Thoracic aorta (tissue), 2 donors: ENCODE measurements at regions not wholly inside any gene's neighbourhood (a gene's known extent, or its start where the extent isn't known, plus 50 kb on each side); places are given as distances from the start of the nearest gene placed in this dataset.

Source experiments
- ATAC-seq: fragments of 150-250 bp; one replicate; pipeline ENCODE4 v1.8.0; 2017; ENCODE audit warnings: low read depth; ENCODE audit not compliant: insufficient number of reproducible peaks, low FRiP score
- DNase-seq: peaks from one replicate; pipeline ENCODE4 v3.0.0-alpha.2; 2020; ENCODE audit warnings: low spot score
- H3K27ac ChIP-seq, 2 donors: fragments of 200-600 bp; sonication (generic); 1 replicate in 1 of 2; 2 replicates in 1 of 2; pipeline ENCODE4 v1.5.1; 2016; ENCODE audit warnings: mild to moderate bottlenecking in 2 of 2, moderate library complexity in 2 of 2
- H3K27me3 ChIP-seq: fragments of 200-600 bp; sonication (generic); replicated peaks from 2 replicates; pipeline ENCODE4 v1.6.0; 2016; ENCODE audit warnings: mild to moderate bottlenecking; ENCODE audit not compliant: insufficient read depth
- H3K36me3 ChIP-seq: fragments of 200-600 bp; sonication (generic); one replicate; pipeline ENCODE4 v1.5.1; 2016
- H3K4me1 ChIP-seq, 2 donors: fragments of 200-600 bp; sonication (generic); 1 replicate in 1 of 2; 2 replicates in 1 of 2; pipeline versions ENCODE4 v1.5.1 to v1.6.0; 2016; ENCODE audit warnings: low read depth in 2 of 2, mild to moderate bottlenecking in 1 of 2; ENCODE audit not compliant: control insufficient read depth in 1 of 2
- H3K4me3 ChIP-seq: fragments of 200-600 bp; sonication (generic); 2 replicates; pipeline ENCODE4 v1.5.1; 2016; ENCODE audit warnings: mild to moderate bottlenecking
- H3K9me3 ChIP-seq: fragments of 200-600 bp; sonication (generic); 2 replicates; pipeline ENCODE4 v1.5.1; 2016
- CTCF ChIP-seq: fragments of 200-600 bp; sonication (generic); IDR thresholded peaks from one replicate; pipeline ENCODE4 v1.5.1; 2019; ENCODE audit warnings: antibody characterized with exemption

- DNase-seq (no peak), ATAC-seq (no peak)
- Histone ChIP-seq H3K4me1 (no peaks in the 10 kb centered on the region), H3K27ac (no peak overlapping the region), H3K4me3 (no peak overlapping the region), H3K36me3 (no peaks in the 10 kb centered on the region), H3K9me3 (no peaks in the 10 kb centered on the region), H3K27me3 (no peaks in the 10 kb centered on the region)
- no peak for TF ChIP-seq CTCF
Measured at GRCh38 chr9:74122216-74122615, 374.9 kb upstream of the RORB start.

GRCh38 chr9:74122661-74123060 is 374.5 kb upstream of the RORB start:
- H3K27me3 ChIP-seq, result no peaks in the 10 kb centered on the region
- DNase-seq, result no peak
- no peak for ATAC-seq
- no peak overlapping the region for H3K4me3 ChIP-seq
- H3K36me3 ChIP-seq, result no peaks in the 10 kb centered on the region
- H3K4me1 ChIP-seq, result no peaks in the 10 kb centered on the region
- no peak for TF ChIP-seq CTCF
- H3K27ac ChIP-seq, result no peak overlapping the region
- H3K9me3 ChIP-seq, result no peaks in the 10 kb centered on the region

- no peak for ATAC-seq
- H3K36me3 ChIP-seq, result no peaks in the 10 kb centered on the region
- no peak overlapping the region for H3K27ac ChIP-seq
- no peaks in the 10 kb centered on the region for H3K27me3 ChIP-seq
- no peaks in the 10 kb centered on the region for H3K9me3 ChIP-seq
- no peak for TF ChIP-seq CTCF
- H3K4me3 ChIP-seq, result no peak overlapping the region
- DNase-seq, result no peak
- H3K4me1 ChIP-seq, result no peaks in the 10 kb centered on the region
Measured at GRCh38 chr9:74125941-74126340, 371.2 kb upstream of the RORB start.

- Histone ChIP-seq H3K27ac (no peak overlapping the region), H3K36me3 (no peaks in the 10 kb centered on the region), H3K27me3 (no peaks in the 10 kb centered on the region), H3K4me1 (no peaks in the 10 kb centered on the region), H3K9me3 (no peaks in the 10 kb centered on the region), H3K4me3 (no peak overlapping the region)
- no peak for DNase-seq
- TF ChIP-seq CTCF, result no peak
- ATAC-seq, result no peak
Measured at GRCh38 chr9:74132986-74133385, 364.1 kb upstream of the RORB start.

- Histone ChIP-seq H3K9me3 (no peaks in the 10 kb centered on the region), H3K4me3 (no peak overlapping the region), H3K27ac (no peak overlapping the region), H3K36me3 (no peaks in the 10 kb centered on the region), H3K27me3 (no peaks in the 10 kb centered on the region), H3K4me1 (no peaks in the 10 kb centered on the region)
- no peak for DNase-seq
- TF ChIP-seq CTCF, result no peak
- ATAC-seq, result no peak
Measured at GRCh38 chr9:74133921-74134320, 363.2 kb upstream of the RORB start.
